Kidney glomerular epithelial cell (primary cell): ENCODE measurements at regions not wholly inside any gene's neighbourhood (a gene's known extent, or its start where the extent isn't known, plus 50 kb on each side); places are given as distances from the start of the nearest gene placed in this dataset.

Experiments
- DNase-seq: peaks from one replicate; lab custom pipeline; 2025; lab: John Stamatoyannopoulos, UW

GRCh38 chr16:86773354-86773715 lies 195.0 kb downstream of the FOXL1 start:
- no peak for DNase-seq

GRCh38 chr16:86774931-86775330 lies 196.6 kb downstream of the FOXL1 start:
- no peak for DNase-seq

GRCh38 chr16:86775511-86775921 lies 197.2 kb downstream of the FOXL1 start:
- DNase-seq, result no peak

GRCh38 chr16:86777381-86777946 lies 199.1 kb downstream of the FOXL1 start:
- DNase-seq, result no peak

GRCh38 chr16:86778108-86778745 lies 199.9 kb downstream of the FOXL1 start:
- DNase-seq, result no peak

GRCh38 chr16:86778978-86779377 lies 200.6 kb downstream of the FOXL1 start:
- no peak for DNase-seq

GRCh38 chr16:86781046-86781445 lies 202.7 kb downstream of the FOXL1 start:
- no peak for DNase-seq

DNA sequence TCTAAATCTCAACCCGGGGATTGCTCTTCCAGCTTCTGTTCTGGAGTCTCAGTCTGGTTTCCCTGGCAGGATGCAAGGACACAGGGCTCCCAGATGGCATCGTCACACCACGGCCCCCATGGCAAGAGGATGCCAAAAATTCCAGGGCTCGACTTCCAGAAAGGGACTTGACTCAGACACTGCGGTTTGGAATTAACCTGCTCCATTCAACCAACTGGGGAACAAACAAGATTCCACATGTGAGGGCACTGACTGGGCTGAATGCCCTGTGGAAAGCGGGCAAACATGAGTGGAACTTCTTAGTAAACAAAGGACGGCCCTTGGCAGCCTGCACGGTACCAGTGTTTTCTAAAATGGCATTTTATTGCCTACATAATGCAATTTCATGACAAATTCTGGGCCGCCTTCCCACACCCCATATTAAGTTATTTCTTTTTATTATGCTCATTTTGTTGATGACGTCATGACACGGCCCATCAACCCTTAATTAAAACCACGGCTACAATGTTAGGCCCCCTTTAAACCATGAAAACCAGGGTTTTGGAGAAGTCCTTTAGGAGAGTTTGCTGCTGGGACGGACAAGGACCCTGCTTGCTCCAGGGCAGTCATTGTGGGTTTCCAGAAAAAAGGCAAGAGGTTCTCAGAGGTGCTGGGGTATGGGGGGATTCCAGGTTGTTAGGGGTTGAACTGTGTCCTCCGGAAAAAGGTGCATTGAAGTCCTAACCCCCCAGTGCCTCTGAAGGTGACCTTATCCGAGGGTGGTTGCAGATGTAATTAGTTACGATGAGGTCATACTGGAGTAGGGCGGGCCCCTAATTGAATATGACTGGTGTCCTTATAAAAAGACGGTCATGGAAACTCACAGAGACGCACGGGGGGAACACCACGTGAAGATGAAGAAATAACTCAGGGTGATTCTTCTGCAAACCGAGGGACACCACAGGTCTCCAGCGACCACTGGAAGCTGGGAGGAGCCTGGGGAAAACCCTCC lies 205.6 kb downstream of the FOXL1 start:
- DNase-seq, result peak; percentile 24

DNA sequence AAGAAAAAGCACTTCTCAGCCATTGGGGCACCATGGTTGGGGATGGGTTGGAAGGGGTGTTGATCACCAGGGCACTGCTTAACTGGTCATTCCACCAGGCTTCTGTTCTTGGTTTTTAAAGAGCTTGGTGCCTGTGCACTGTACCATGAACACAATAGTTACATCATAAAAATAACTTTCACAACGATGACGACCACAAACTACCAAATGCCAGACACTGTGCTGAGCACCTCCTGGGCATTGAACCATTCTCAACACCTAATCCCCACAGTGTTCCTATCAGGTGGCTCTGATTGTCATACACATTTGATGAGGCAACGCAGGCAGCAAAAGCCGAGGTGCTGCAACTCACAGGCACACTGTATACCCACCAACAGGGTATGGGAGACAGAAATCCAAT lies 208.0 kb downstream of the FOXL1 start:
- peak; percentile 38 for DNase-seq

GRCh38 chr16:86786994-86787393 lies 208.6 kb downstream of the FOXL1 start:
- DNase-seq, result no peak

GRCh38 chr16:86787538-86787937 lies 209.2 kb downstream of the FOXL1 start:
- DNase-seq, result no peak

GRCh38 chr16:86789621-86790051 lies 211.3 kb downstream of the FOXL1 start:
- no peak for DNase-seq

- no peak for DNase-seq
Observed at GRCh38 chr16:86791287-86792035, 213.1 kb downstream of the FOXL1 start.

DNA sequence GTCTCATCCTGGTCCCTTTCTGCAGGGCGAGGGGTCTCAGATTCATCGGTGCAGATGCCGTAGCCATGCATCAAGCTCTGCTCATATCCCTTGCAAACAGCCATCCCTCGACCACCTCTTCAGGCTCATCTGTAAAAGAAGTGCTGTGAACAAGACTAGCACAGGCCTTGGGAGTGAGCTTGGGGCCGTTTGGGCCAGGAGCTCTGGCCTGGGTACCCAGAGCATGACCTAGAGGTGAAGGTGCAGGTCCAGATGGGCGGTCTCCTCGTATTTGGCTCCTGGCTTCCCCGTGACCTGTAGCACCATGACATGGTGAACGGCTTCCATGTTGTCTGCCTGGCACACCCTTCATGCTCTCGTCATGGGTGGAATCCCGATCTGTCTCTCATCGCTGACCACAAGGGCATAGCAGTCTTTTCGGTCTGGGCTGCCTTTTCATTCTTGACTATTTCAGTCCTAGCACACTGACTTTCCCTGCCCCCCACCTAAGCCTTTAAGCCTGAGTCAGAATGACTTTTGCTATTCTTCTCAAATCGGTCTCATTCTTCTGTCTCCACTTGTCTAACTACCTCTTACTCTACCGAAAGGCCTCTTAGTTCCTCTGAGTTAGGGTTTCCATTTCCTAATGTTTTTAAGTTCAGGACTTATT lies 216.0 kb downstream of the FOXL1 start:
- no peak for DNase-seq

DNA sequence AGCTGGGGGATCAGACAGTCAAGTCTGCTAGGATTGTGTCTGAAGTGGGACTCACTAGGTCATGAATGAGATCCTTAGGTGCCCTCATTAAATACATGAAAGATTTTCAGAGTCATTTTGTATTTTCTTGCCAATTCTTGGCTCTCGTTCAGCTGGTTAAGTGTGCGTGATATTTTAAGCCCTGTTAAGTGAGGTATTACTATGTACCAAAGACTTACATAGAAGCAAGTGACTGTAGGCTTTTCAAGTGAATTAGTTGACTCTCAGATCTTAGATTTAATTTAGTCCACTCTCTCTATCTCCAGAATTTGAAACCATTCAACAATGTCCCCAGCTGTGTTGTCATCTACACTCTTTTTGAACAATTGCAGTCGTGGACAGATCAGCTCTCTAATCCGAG lies 219.4 kb downstream of the FOXL1 start:
- DNase-seq, result no peak

GRCh38 chr16:86798247-86799041 lies 220.1 kb downstream of the FOXL1 start:
- DNase-seq, result peak; percentile 38

- no peak for DNase-seq
Observed at GRCh38 chr16:86799367-86799766, 221.0 kb downstream of the FOXL1 start.

GRCh38 chr16:86800894-86801293 lies 222.5 kb downstream of the FOXL1 start:
- no peak for DNase-seq

DNA sequence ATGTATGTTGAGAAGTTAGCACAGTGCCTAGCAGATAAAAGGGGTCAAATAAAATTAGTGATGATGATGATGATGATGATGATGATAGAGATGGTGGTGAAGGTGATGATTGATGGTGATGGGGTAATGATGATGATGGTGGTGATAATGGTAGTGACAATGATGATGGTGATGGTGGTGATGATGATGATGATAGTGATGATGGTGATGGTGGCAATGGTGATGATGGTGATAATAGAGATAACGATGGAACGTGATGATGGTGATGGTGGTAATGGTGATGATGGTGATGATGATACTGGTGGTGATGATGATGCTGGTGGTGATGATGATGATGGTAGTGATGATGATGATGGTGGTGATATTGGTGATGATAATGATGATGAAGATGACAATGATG lies 223.7 kb downstream of the FOXL1 start:
- no peak for DNase-seq

GRCh38 chr16:86805188-86805587 lies 226.8 kb downstream of the FOXL1 start:
- no peak for DNase-seq
